ENCODE measurements at regions not wholly inside any gene's neighbourhood (a gene's known extent, or its start where the extent isn't known, plus 50 kb on each side); places are given as distances from the start of the nearest gene placed in this dataset.
"Not testable (repeated sequence)": the region's sequence is repeated elsewhere in the genome, so short reads cannot be mapped to it uniquely, and the experiment has no call there.

DNA sequence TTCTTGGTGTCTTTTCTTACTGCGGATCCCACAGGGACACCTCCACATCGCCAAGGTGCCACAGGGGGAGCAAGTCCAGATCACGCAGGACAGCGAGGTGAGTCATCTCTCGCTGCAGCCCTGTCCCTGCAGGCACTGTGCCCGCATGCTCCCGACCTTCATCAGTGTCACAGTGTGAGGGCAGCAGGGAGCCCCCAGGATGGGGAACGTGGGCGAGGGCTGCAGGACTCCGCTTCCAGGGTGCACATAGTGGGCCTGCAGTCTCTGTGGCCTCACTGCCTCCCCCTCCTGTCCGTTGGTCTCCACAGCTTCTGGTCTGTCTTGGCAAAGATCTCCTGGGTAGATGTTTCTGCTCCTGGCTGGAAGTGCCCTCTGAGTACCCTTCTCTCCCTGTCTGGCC, 78.0 kb downstream of the NPIPB11 start:
- DNase-seq (ENCODE audit: low read depth) = peak; percentile 12

DNA sequence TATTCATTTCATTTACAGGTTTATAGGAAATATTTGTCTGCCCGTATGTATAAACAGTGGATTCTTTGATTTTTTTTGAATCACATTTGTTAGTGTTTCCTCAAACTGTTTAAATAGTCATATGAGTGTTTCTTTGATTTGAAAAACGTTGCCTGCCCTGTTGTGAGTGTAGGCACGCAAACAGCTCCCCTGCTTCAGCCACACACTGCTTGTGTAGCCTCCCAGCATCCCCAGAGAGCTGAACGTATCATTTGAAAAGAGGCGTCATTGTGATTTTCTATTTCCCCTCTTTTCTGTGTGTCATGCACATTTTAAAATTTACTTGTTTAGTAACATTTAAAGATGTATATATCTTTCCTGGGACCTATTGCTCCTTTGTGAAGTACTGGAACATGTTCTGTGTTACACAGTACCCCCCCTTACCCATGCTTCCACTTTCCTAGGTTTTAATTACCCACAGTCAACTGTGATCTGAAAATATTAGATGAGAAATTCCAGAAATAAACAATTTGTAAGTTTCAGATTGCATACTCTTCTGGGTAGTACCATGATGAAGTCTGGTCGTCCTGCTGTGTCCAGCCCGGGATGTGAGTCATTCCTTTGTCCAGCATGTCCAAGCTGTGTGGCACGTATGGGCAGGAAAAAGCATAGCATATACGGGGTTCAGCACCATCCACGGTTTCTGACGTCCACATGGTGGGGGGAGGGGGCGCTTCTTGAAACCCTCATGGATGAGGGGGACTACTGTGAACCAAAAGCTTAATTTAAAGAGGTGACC, 78.7 kb downstream of the NPIPB11 start:
- peak; percentile 78 for DNase-seq (ENCODE audit: low read depth)

DNA sequence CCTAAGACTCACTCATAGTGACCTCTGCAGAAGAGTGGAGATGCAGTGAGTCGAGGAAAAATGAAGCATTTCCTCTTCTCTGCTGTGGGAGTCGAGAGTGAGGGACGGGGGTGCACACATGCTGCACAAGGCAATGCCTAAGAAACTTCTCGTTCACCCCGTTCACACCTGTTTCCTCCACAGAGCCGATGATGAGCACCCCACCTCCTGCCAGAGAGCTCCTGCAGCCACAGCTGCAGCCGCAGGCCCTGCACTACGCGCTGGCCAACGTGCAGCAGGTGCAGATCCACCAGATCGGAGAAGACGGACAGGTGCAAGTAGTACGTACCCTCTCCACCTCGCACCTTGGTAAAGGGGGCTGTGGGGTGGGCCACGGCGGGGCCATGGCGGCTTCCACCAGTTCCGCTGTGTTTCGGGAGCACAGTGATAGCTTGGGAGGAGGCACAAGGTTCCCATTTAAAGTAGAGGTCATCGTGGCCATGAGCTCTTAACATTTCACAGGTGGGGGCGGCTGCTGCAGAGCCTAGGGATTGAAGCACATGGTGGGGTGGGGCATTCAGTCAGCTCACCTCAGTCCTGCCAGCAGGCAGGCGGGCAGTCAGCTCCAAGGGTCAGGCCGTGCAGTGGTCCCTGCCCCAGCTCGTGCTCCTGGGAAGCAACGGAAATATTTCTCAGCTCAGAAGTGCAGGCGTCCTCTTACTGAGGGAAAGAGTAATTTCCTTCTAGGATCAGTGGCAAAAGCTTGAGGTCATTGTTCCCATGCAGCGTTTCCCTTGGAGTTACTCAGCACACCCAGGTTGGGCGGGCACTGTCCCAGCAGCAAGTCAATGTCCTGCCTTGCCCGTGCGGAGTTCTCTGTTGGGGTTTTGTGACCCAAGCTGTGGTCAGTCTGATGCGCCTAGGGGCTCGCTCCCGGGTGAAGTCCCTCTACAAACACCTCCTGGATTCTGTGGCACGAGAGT, 80.1 kb downstream of the NPIPB11 start:
- DNase-seq (ENCODE audit: low read depth) = not testable (repeated sequence)

DNA sequence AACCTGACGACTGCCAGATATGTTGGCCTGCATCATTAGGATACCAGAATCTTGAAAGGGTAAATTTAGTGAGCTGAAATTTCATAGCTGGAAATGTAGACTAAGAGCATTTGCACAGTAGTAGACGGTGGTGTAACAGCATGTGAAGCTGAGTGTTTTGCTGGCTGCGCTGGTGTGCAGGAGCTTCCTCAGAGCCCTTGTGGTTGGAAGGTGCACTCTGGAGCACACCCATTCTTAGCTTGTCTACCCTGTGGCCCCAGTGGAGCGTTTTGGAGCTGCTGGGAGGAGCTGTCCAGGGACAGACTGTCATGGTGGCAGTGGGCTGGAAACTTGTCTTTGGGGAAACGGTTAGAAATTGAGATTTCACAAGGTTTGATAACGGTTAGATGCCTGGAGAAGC, 82.8 kb downstream of the NPIPB11 start:
- DNase-seq (ENCODE audit: low read depth) = not testable (repeated sequence)

DNA sequence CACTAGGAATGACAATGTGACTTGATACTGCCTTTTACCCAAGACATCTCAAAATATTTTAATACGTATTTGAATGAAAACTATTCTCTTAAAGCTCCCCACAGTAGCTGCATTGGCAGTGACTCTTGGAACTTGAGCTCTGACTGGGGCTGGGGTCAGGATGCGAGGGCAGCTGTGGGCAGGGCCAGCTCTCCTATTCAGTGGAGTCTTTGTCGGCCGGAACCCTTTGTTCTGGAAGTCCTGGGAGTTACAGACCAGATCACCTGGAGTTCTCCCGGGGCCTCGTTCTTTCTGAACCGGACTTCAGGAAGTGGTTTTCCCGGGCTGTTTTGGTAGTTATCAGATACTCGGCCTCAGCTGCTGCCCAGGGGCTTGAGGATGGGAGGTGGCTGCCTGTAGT, 84.9 kb downstream of the NPIPB11 start:
- no peak for DNase-seq (ENCODE audit: low read depth)

DNA sequence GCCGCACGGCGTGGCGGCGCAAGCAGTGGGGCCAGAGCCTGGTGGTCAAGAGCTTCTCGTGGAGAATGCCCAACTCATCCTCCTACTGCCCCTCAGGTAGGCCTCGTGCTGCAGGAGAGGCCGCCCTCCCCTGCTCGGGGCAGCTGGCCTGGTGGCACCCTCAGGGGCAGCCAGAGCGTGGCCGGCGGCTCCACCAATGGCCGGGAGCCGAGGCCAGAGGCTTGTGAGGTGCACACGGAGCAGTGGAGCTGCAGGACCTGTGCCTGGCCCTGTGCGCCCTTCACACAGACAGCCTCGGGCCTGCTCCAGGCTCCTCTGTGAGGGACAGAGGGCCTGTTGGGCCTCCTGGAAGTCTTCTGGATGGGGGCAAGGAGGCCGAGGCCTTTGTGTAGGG, 85.5 kb downstream of the NPIPB11 start:
- no peak for DNase-seq (ENCODE audit: low read depth)

DNA sequence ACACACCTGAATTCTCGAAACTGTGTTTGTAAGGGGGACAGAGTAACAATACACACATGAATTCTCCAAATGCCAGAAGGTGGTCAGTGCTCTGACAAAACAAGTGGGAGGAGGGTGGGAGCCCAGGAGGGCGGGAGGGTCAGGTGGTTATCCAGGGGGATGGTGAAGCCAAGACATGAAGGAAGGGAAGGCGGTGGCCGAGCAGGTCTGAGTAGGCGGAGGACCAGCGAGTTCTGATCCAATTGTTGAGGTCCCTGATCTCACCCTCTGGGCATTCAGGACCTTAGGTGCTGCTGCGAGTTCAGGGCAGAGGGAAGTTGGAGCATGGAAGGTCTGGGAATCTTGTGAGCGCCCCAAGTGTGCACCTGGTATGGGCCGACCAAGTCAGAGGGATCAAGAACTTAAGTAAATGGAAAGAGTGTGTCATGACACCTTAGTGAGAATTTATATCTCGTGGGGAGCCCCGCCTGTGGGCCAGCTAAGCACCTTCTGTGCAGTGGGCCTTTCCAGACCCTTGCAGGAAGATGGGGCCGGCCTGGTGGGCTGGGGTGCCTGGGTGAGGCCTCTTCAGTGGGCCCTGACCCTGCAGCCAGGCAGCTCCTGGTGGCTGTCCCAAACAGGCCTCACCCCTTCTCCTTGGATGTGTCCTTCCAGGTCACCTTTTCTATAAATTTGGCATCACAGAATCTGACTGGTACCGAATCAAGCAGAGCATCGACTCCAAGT, 86.1 kb downstream of the NPIPB11 start:
- no peak for DNase-seq (ENCODE audit: low read depth)

DNA sequence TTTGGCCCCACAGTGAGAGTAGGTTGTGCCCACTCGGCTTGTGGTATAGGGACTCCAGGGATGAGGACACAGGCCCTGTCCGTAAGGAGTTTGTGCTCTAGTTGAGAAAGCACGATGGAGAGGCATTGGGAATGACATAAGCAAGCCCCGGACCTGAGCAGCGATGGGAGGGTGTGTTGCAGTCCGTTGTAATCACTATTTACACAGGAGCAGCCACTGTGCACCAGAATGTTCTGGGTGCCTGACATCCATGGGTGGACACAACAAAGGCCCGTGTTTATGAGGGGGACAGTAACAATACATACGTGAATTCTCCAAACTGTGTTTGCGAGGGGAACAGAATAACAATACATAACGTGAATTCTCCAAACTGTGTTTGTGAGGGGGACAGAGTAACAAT, 86.8 kb downstream of the NPIPB11 start:
- DNase-seq (ENCODE audit: low read depth) = no peak

DNA sequence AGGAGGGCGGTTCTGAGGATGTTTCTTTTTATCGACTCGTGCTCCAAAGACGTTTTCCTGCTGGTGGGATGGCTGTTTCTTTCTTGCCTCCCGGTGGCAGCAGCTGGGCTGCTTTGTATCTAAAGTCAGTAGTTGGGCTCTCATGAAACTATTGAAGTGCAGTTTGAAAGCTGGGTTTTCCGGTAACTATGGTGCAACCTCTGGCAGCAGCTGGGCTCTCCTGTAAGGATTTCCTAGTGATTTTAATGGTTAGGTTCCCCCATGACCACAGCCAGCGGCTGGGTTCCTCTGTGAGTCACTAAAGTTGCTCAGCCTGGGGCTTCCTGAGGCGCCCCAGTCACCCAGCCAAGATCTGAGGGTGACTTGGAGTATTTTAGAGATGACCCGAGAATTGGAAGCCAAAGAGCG, 87.9 kb downstream of the NPIPB11 start:
- peak; percentile 75 for DNase-seq (ENCODE audit: low read depth)

DNA sequence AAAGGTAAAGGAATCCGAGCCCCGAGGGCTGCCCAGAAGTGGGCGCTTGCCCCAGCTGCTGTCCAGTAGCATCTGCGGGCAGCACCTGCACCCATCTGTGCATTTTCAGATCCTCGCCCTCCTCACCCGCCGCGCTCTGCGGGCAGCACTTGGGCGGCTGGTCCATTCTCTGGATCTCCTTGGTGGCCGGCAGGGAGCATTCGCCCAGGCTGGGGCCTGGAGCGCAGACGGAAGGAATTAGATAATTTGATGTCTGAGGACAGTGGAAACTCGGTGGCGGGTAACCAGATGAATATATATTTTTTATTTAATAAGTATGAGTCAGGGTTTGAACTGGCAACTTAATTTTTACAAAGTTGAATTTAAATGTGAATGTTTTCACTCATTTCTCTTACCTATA, 88.5 kb downstream of the NPIPB11 start:
- DNase-seq (ENCODE audit: low read depth) = no peak

DNA sequence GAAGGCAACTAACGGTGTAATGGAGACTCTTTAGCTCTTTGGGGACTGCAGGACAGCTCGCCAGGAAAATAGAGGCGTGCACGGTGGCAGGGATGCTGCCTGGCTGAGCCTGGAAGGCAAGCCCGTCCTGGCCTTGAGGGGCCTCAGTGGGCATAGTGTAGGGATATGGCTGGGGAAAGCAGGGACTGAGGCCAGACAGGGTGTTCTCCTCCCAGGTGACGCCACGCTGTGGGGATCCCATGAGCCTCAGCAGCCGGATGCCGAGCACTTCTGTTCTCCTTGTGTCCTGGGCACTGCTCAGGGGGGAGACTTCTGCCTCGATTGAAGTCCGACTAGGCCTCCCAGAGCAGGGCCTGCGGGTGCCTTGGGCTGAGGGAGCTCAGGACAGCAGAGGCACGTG, 89.2 kb downstream of the NPIPB11 start:
- no peak for DNase-seq (ENCODE audit: low read depth)

DNA sequence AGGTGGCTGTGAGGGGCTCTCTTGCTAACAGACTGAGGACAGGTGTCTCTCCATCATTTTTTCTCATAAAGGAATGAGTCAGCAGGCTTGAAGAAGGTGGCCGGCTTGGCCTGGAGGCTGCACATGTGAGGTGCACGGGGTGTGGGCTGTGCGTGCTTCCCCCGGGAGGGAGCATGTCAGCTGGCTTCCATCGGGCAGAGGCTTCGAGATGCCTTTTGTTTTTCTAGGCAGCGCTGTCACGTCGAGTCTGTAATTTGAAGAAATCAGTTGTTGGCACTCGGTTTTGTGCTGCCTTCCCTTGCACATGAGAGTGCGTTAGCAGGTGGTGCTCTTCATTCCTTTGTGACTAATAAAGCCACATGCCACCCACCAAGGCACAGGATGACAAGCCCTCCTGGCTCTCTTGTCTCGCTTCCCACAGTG, 89.7 kb downstream of the NPIPB11 start:
- no peak for DNase-seq (ENCODE audit: low read depth)

DNA sequence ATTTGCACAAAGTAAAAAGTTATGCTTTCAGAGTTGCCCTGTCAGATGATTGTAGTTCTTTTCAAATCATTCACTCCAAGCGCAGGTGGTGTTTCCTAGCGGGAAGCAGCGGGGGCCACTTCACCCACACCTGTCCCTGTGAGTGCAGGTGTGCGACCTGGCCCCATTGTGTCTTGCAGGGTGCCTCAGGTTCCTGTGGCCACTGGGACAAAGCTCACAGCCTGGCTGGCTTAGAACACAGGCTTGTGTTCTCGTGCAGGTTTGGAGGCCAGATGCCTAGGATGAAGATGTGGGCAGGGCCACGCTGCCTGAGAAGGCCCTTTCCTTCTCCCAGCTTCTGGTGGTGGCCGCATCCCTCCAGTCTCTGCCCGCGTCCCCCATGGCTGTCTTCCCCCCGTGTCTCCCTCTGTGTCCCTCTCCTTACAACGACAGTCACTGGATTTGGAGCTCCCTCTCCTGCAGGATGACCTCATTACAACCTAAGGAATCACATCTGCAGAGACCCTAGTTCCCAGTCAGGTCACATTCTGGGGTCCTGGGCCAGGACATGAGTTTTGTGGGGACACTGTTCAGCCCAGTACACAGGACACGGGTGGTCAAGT, 90.5 kb downstream of the NPIPB11 start:
- DNase-seq (ENCODE audit: low read depth) = peak; percentile 6

DNA sequence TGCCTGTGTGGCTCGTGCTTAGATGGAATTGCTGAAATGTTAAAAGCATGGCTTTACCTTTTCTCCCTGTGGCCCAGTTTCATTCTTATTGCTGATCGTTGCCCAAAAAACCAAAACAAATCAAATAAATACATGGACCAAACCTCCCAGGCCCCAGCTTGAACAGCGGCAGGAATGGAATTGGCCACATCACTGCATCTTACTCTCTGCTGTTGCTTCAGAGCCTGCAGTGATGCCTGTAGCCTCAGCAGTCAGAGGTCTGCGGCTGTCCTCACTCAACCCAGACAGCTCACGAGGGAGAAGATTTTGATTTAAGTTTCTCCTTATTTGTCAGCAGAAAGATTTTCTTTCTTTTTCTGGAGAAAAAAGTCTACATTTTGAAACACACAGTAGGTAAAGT, 91.5 kb downstream of the NPIPB11 start:
- no peak for DNase-seq (ENCODE audit: low read depth)

DNA sequence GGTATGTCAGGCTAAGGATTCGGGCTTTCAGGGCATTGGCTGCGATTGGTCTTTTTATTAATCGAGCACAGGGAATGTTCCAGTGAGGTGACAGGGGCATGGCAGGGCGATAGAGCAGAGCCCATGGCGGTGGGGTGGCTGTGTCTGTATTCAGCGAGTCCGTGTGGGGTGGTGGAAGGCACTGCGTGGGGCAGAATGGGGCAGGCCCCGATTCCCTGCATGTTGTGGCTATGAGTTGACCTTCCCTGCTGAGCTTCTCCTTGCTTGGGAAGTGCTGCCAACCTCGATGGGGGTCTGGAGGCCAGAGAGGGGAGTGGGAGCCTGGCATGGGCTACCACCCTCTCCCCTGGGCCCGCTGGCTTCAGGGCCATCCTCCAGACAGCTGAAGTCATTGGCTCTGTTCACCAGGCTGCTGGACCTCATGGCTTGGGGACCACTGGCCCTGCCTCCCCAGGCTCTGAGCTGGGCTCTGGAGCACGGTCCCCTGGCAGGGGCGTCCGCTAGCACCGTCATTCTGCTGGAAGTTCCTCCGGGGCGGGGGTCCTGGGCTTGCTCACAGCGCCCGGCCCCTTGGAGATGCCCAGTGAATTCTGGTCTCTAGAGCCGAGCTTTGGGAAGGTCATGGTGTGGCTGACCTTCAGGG, 92.1 kb downstream of the NPIPB11 start:
- DNase-seq (ENCODE audit: low read depth) = no peak

DNA sequence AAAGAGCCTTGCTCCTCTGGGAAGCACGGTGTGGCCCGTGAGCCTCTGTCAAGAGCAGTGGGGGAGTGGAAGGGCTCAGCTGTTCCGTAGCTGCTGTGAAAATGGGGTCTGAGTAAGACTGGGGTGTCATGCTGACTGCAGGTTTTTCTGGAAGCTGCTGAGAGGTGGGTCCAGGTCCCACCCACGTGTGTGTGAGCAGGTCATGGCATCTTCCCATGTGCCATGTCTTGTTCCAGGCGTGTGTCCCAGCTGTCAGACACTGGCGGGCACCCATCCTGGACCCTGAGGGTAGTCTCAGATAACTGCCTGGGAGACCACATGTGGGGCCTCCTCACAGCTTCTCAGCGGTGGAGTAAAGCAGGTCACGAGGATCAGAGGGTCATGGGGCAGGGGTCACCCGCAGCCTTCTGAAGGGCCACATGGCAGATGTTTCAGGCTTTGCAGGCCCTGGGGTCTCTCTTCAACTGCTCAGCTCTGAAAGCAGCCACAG, 92.9 kb downstream of the NPIPB11 start:
- no peak for DNase-seq (ENCODE audit: low read depth)

DNA sequence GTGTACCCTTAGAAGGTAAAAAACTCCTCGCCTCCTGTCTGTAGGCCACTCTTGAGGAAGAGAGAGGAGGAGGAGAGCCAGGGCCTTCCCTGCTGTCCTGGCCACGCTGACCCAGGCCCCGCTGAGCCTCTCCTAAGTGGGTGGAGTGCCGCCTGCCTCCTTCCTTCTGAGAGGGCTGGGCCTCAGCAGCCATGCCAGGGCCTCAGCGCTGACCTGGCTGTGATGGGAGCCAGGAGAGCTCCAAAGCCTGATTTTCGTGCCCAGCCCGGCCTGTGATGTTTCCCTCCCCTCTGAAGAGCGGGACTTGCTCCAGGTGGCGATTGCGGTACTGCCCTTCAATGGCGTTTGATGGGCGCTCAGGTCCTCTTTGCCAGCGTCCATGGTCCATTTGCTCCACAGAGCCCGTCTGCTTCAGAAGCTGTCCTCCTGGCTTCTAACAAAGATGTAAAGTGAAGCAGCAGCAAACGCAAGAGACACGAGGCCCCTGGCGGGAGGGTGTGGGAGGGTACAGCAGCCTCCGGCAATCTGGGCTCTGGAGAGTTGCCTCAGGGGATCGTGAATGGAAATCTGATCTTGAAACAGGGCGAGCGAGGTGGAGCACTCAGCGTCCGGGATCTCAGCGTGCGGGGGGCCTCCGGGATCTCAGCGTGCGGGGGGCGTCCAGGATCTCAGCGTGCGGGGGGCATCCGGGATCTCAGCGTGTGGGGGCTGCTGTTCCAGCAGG, 93.5 kb downstream of the NPIPB11 start:
- DNase-seq (ENCODE audit: low read depth) = no peak

DNA sequence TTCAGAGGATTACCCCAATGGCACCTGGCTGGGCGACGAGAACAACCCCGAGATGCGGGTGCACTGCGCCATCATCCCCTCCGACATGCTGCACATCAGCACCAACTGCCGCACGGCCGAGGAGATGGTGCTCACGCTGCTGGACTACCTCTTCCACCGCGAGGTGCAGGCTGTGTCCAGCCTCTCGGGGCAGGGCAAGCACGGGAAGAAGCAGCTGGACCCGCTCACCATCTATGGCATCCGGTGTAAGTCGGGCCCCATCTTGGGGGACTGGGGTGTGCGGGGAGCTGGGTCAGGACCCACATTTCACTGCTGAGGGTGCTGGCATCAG, 94.2 kb downstream of the NPIPB11 start:
- not testable (repeated sequence) for DNase-seq (ENCODE audit: low read depth)

DNA sequence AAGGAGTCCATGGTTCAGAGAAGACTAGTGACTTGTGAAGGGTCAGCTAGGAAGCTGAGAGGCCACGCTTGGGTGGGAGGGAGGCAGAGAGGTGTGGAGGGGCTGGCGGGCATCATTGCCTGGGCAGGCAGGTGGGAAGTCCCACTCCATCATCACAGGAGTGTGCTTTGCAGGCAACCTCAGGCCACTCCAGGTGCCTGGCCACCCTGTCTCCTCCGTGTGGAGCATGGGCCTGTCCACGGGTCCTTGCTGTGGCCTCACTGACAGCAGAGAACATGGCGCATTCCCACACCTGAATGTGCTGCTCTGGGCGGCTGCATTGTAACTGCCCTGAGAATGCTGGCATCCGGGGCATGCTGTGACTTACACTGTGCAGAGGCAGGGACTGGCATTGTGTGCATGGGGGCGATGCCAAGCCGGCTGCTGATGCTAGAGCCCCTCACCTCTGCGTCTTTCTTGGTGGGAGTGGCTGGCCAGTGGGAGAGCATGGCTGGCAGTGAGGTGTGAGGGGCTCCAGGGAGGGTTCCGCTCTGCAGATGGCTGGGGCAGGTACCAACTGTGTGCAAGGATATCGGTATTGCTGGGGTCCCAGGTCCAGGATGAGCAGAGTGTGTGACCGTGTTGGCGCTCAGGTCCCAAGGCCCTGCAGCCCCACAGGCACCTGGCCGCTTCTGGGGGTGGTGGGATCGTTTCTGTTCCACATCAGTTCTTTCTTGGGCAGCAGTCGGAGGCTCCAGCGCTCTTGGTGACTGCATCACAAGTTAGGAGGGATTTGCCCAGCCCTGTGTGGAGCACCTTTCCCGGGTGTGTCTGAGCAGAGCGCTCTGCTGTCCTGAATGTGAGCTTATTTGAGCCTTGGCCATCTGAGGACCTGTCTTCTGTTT, 94.8 kb downstream of the NPIPB11 start:
- DNase-seq (ENCODE audit: low read depth) = no peak

DNA sequence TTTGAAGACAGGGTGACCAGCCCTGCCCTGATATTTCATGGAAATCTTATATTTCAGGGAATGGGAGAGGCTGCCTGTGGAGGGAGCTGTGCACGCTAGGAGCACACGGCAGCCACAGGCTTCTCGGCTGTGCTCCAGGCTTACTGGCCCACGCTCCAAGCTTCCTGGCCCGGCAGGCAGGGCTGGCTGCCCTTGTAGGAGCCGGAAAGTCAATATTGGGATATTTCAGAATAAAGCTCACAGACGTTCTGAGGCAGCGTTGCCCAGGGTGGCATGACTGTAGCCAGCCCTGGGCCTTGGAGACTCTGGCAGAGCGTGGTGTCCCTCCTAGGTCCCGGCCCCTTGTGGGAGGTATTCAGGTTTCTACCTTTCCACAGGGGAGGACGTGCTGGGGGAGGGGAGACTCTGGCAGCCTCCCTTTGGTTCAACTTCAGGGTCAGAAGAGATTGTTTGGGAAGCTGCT, 95.6 kb downstream of the NPIPB11 start:
- DNase-seq (ENCODE audit: low read depth) = no peak

Data from ELR (cell line).